ENCODE measurements at regions not wholly inside any gene's neighbourhood (a gene's known extent, or its start where the extent isn't known, plus 50 kb on each side); places are given as distances from the start of the nearest gene placed in this dataset.

GRCh38 chr10:105758209-105758998 lies 1117.3 kb downstream of the SORCS3 start:
- ChIA-PET CTCF (ENCODE audit: unreplicated experiment) (no interaction called here), POLR2A (no interaction called here)
- Histone ChIP-seq H3K4me1 (ENCODE audit: insufficient read depth, low read length, poor library complexity, severe bottlenecking) (no peaks in the 10 kb centered on the region), H4K20me1 (ENCODE audit: insufficient read depth, low read length) (no peaks in the 10 kb centered on the region), H3K9me2 (ENCODE audit: insufficient read depth, low read length) (no peaks in the 10 kb centered on the region), H3K79me2 (ENCODE audit: insufficient read depth, low read depth, low read length) (no peaks in the 10 kb centered on the region), H3K4me3 (ENCODE audit: low read depth, low read length, poor library complexity, severe bottlenecking) (no peak overlapping the region), H3K9me3 (ENCODE audit: low read length) (no peaks in the 10 kb centered on the region), H3K27ac (ENCODE audit: low read depth, low read length, poor library complexity, severe bottlenecking) (no peak overlapping the region), H3K4me2 (ENCODE audit: low read length) (no peak overlapping the region), H3K36me3 (ENCODE audit: insufficient read depth, low read length) (no peaks in the 10 kb centered on the region), H2AFZ (ENCODE audit: low read length) (no peak overlapping the region)
- no TSS peak for BruUV-seq (replicated peaks)
- intact Hi-C loops (cut with micrococcal nuclease; ENCODE audit: unreplicated experiment), result no loop called here
- no peak for DNase-seq (ENCODE audit: low spot score)
- TF ChIP-seq CTCF (conservative IDR thresholded peaks at IDR 0.05; ENCODE audit: low read length) (no peak), EZH2phosphoT487 (IDR thresholded peaks at IDR 0.05; ENCODE audit: borderline replicate concordance, low read depth, low read length) (no peak)

- intact Hi-C loops (cut with micrococcal nuclease; ENCODE audit: unreplicated experiment), result no loop called here
- Histone ChIP-seq H3K4me1 (ENCODE audit: insufficient read depth, low read length, poor library complexity, severe bottlenecking) (no peaks in the 10 kb centered on the region), H3K9me2 (ENCODE audit: insufficient read depth, low read length) (no peaks in the 10 kb centered on the region), H3K4me2 (ENCODE audit: low read length) (no peak overlapping the region), H3K27ac (ENCODE audit: low read depth, low read length, poor library complexity, severe bottlenecking) (no peak overlapping the region), H2AFZ (ENCODE audit: low read length) (no peak overlapping the region), H3K4me3 (ENCODE audit: low read depth, low read length, poor library complexity, severe bottlenecking) (no peak overlapping the region), H3K9me3 (ENCODE audit: low read length) (no peaks in the 10 kb centered on the region), H3K36me3 (ENCODE audit: insufficient read depth, low read length) (no peaks in the 10 kb centered on the region), H3K79me2 (ENCODE audit: insufficient read depth, low read depth, low read length) (no peaks in the 10 kb centered on the region), H4K20me1 (ENCODE audit: insufficient read depth, low read length) (no peaks in the 10 kb centered on the region)
- TF ChIP-seq EZH2phosphoT487 (IDR thresholded peaks at IDR 0.05; ENCODE audit: borderline replicate concordance, low read depth, low read length) (no peak), CTCF (conservative IDR thresholded peaks at IDR 0.05; ENCODE audit: low read length) (no peak)
- ChIA-PET CTCF (ENCODE audit: unreplicated experiment) (no interaction called here), POLR2A (interaction anchor here (0.5 to 0.6 kb wide), 2 partner anchors 129 to 1086 kb away, joined by 3 read pairs; no protein-coding TSS in a partner anchor)
- no TSS peak for BruUV-seq (replicated peaks)
- DNase-seq (ENCODE audit: low spot score), result no peak
These were observed 1116.2 kb downstream of the SORCS3 start for GRCh38 chr10:105757302-105757701.

- H3K9me3 ChIP-seq (ENCODE audit: low read length), result no peaks in the 10 kb centered on the region
- no peaks in the 10 kb centered on the region for H3K4me1 ChIP-seq (ENCODE audit: insufficient read depth, low read length, poor library complexity, severe bottlenecking)
- H3K9me2 ChIP-seq (ENCODE audit: insufficient read depth, low read length), result no peaks in the 10 kb centered on the region
- BruUV-seq (replicated peaks), result no TSS peak
- H3K79me2 ChIP-seq (ENCODE audit: insufficient read depth, low read depth, low read length), result no peaks in the 10 kb centered on the region
- CTCF ChIA-PET (ENCODE audit: unreplicated experiment), result no interaction called here
- no peak for TF ChIP-seq EZH2phosphoT487 (IDR thresholded peaks at IDR 0.05; ENCODE audit: borderline replicate concordance, low read depth, low read length)
- no peak overlapping the region for H3K4me3 ChIP-seq (ENCODE audit: low read depth, low read length, poor library complexity, severe bottlenecking)
- no peak overlapping the region for H3K27ac ChIP-seq (ENCODE audit: low read depth, low read length, poor library complexity, severe bottlenecking)
- no peaks in the 10 kb centered on the region for H3K36me3 ChIP-seq (ENCODE audit: insufficient read depth, low read length)
- no peaks in the 10 kb centered on the region for H4K20me1 ChIP-seq (ENCODE audit: insufficient read depth, low read length)
- intact Hi-C loops (cut with micrococcal nuclease; ENCODE audit: unreplicated experiment), result no loop called here
- no peak overlapping the region for H2AFZ ChIP-seq (ENCODE audit: low read length)
- POLR2A ChIA-PET, result no interaction called here
- no peak overlapping the region for H3K4me2 ChIP-seq (ENCODE audit: low read length)
- no peak for DNase-seq (ENCODE audit: low spot score)
These were observed 1115.3 kb downstream of the SORCS3 start for GRCh38 chr10:105756386-105756785.
